ENCODE measurements at regions not wholly inside any gene's neighbourhood (a gene's known extent, or its start where the extent isn't known, plus 50 kb on each side); places are given as distances from the start of the nearest gene placed in this dataset.

DNA sequence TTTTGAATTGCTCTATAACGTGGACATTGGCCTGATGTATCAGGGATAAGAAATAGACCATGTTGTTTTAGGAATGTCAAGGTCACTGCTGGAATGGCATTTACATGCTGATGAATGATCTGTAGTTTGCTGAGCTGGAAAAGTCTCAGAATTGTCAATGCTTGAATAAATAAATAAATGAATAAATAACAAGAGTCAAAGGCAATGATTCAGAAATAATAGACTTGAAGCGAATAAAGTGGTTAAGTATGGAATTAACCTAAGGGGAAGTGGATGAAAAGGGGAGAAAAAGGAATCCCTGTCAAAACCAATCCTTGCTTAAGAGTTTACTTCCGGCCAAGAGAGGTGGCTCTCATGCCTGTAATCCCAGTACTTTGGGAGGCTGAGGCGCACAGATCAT lies 1620.0 kb downstream of the SUCLG1 start:
- no peak for TF ChIP-seq POLR2A (IDR thresholded peaks at IDR 0.05)
- TF ChIP-seq, protein P1, sequence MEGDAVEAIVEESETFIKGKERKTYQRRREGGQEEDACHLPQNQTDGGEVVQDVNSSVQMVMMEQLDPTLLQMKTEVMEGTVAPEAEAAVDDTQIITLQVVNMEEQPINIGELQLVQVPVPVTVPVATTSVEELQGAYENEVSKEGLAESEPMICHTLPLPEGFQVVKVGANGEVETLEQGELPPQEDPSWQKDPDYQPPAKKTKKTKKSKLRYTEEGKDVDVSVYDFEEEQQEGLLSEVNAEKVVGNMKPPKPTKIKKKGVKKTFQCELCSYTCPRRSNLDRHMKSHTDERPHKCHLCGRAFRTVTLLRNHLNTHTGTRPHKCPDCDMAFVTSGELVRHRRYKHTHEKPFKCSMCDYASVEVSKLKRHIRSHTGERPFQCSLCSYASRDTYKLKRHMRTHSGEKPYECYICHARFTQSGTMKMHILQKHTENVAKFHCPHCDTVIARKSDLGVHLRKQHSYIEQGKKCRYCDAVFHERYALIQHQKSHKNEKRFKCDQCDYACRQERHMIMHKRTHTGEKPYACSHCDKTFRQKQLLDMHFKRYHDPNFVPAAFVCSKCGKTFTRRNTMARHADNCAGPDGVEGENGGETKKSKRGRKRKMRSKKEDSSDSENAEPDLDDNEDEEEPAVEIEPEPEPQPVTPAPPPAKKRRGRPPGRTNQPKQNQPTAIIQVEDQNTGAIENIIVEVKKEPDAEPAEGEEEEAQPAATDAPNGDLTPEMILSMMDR (IDR thresholded peaks at IDR 0.05) = no peak
- no peak for TF ChIP-seq POLR2AphosphoS5 (IDR thresholded peaks at IDR 0.05)

All from upper lobe of left lung (tissue), 4 donors.